GM18508 (cell line): ENCODE measurements at regions not wholly inside any gene's neighbourhood (a gene's known extent, or its start where the extent isn't known, plus 50 kb on each side); places are given as distances from the start of the nearest gene placed in this dataset.

Source experiments
- ATAC-seq: cut with Tn5 transposase; IDR thresholded peaks from one replicate; pipeline ENCODE4 v1.9.1; 2021; ENCODE audit warnings: moderate number of reproducible peaks; ENCODE audit not compliant: insufficient read depth, unreplicated experiment

- no peak for ATAC-seq
Measured at GRCh38 chr2:242020196-242021004, 150.9 kb downstream of the RTP5 start.

GRCh38 chr2:242022550-242023290 lies 153.2 kb downstream of the RTP5 start:
- ATAC-seq, result no peak

GRCh38 chr2:242024751-242025355 lies 155.3 kb downstream of the RTP5 start:
- no peak for ATAC-seq

- ATAC-seq, result no peak
Measured at GRCh38 chr2:242027676-242028450, 158.3 kb downstream of the RTP5 start.

- ATAC-seq, result no peak
Measured at GRCh38 chr2:242029422-242030225, 160.1 kb downstream of the RTP5 start.

GRCh38 chr2:242030226-242030575 lies 160.7 kb downstream of the RTP5 start:
- no peak for ATAC-seq

- no peak for ATAC-seq
Measured at GRCh38 chr2:242030858-242031257, 161.3 kb downstream of the RTP5 start.

- ATAC-seq, result no peak
Measured at GRCh38 chr2:242031481-242032019, 162.0 kb downstream of the RTP5 start.

GRCh38 chr2:242032780-242033656 lies 163.5 kb downstream of the RTP5 start:
- no peak for ATAC-seq

- ATAC-seq, result no peak
Measured at GRCh38 chr2:242034138-242034537, 164.6 kb downstream of the RTP5 start.

GRCh38 chr2:242034996-242035814 lies 165.7 kb downstream of the RTP5 start:
- no peak for ATAC-seq

- ATAC-seq, result no peak
Measured at GRCh38 chr2:242035858-242036652, 166.5 kb downstream of the RTP5 start.

GRCh38 chr2:242036653-242036950 lies 167.1 kb downstream of the RTP5 start:
- no peak for ATAC-seq

- ATAC-seq, result no peak
Measured at GRCh38 chr2:242038166-242038927, 168.8 kb downstream of the RTP5 start.

GRCh38 chr2:242038928-242039341 lies 169.4 kb downstream of the RTP5 start:
- ATAC-seq, result no peak

- ATAC-seq, result no peak
Measured at GRCh38 chr2:242040303-242040655, 170.8 kb downstream of the RTP5 start.

GRCh38 chr2:242040681-242041080 lies 171.2 kb downstream of the RTP5 start:
- ATAC-seq, result no peak
